Urinary bladder (tissue), 3 donors: ENCODE measurements at regions not wholly inside any gene's neighbourhood (a gene's known extent, or its start where the extent isn't known, plus 50 kb on each side); places are given as distances from the start of the nearest gene placed in this dataset.

Experiments
- DNase-seq: peaks from one replicate; pipeline ENCODE4 v3.0.0-alpha.2; 2015; ENCODE audit errors: extremely low spot score
- H3K27ac ChIP-seq: one replicate; pipeline ENCODE4 v1.5.1; 2013; ENCODE audit warnings: low read depth, mild to moderate bottlenecking, moderate library complexity
- H3K36me3 ChIP-seq: one replicate; pipeline ENCODE4 v1.6.1; 2013; ENCODE audit warnings: mild to moderate bottlenecking, moderate library complexity; ENCODE audit not compliant: insufficient read depth
- H3K4me1 ChIP-seq: one replicate; pipeline ENCODE4 v1.6.1; 2013; ENCODE audit warnings: mild to moderate bottlenecking, moderate library complexity; ENCODE audit not compliant: insufficient read depth
- H3K4me3 ChIP-seq: one replicate; pipeline ENCODE4 v1.5.1; 2013; ENCODE audit warnings: low read depth, low read length
- WGBS: extraction: QIAGEN DNeasy Blood & Tissue Kit; methylation state at CpG from one replicate; pipeline ENCODE4 v1.1.7; 2013; 5-methylcytosine and 5-hydroxymethylcytosine counted together
- donor health status: healthy with polysubstance abuse.
- donor health status: healthy.

DNA sequence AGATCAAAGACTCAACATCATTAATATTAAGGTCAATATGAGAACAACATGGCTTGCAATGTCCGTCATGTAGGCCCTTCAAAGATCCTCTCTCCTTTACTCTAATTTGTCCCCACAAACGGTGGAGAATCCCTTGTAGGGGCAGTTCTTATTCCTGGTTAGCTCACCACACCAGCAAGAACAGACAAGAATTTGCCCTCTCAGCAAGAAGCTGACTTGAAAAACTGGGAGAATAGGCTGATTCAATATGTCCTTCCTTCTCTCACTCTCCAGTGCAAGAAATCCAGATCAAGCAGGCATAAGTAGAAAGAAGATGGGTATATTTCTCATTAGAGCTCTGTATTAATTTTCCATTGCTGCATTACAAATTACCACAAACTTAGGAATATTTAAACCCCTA, 704.2 kb upstream of the SLIT2 start:
- no peak overlapping the region for H3K4me3 ChIP-seq
- WGBS = 84% methylated on average over 2 of the region's 2 CpGs
- no peaks in the 10 kb centered on the region for H3K4me1 ChIP-seq
- no peak for DNase-seq
- no peaks in the 10 kb centered on the region for H3K36me3 ChIP-seq
- H3K27ac ChIP-seq = no peak overlapping the region

DNA sequence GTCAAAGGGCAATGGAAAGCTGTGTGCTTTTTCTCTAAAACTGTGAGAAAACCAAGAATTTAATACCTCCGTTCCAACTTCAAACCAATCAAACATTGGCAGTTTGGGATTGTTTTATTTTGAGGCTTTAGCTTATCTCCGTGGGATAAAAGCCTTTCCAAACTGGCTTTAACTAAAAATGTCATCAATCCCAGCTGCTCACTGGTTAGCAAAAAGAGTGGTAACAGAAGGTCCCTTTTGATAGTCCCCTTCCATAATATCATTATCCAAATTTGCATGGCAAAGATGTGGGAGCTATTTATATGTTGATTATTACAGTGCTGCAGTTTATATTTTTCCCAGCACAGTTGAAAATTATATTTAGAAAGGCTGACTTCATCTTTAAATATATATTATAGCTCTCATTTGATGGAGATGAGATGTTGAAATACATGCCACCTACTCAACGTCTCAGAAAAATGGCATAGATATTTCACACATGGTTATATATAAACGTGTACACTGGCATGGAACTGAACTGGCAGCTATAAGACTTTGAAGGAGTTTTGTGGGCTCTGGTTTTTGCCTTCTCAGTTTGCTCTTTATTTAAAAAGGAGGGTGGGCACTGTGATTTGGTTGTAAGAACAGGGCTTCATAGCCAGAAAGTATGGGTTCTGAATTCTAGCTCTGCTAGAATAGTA, 707.1 kb upstream of the SLIT2 start:
- WGBS = 38% methylated on average over 4 of the region's 4 CpGs

DNA sequence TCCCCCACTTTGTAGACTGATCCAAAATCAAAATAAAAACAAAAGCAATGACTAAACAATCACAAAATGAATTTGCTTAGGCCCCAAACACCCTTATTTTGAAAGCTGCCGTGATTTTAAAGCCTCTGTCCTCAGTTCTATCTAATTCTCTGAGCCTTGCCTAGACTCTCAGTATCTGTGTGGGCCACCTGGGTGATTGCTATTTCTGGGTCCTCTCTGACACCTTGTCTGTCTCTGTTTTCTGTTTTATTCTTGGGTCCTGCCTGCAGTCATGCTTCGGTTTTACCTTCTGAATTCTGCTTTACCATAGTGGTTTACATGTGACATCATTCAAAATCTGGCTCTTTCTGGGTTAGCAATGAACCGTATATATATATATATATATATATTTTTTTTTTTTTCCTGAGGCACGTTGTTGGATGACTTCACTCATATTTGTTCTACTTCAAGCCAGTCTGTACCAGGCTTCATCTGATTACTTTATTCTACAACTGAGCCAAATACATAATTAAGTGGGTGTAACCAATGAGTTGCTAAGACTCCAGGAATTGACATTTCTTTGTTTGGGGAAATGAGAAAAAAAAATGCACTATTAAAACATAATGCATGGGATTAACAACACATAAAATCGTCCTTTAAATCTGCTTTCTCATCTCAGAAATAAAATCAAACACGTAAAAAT, 710.7 kb upstream of the SLIT2 start:
- Histone ChIP-seq H3K27ac (no peak overlapping the region), H3K4me1 (no peaks in the 10 kb centered on the region), H3K4me3 (no peak overlapping the region), H3K36me3 (no peaks in the 10 kb centered on the region)
- 88% methylated on average over 6 of the region's 6 CpGs for WGBS
- no peak for DNase-seq

More for the DNA sequence above, 707.1 kb upstream of the SLIT2 start:
- Histone ChIP-seq H3K4me3 (no peak overlapping the region), H3K27ac (no peak overlapping the region), H3K36me3 (no peaks in the 10 kb centered on the region), H3K4me1 (no peaks in the 10 kb centered on the region)
- DNase-seq = no peak

DNA sequence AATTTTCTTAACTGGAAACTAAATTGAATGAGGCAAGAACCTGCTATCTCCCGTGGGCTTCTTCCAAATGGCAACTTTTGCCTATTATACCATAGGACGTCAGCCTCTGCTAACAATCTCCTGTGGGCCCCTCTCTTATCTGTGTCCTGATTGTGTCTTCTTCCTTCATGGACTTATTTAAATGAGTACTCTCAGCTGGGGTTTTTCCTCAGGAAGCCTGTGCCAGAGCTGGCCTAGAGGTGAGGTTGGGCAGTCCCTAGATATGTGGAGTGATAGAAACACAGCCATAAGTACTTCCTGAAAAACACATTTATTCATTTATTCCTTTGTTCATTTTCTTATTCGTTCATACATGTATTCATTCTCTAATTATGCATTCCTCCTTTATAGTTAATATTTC, 712.5 kb upstream of the SLIT2 start:
- H3K36me3 ChIP-seq = no peaks in the 10 kb centered on the region
- WGBS = 80% methylated on average over 3 of the region's 3 CpGs
- no peak overlapping the region for H3K27ac ChIP-seq
- DNase-seq = no peak
- H3K4me1 ChIP-seq = no peaks in the 10 kb centered on the region
- no peak overlapping the region for H3K4me3 ChIP-seq

DNA sequence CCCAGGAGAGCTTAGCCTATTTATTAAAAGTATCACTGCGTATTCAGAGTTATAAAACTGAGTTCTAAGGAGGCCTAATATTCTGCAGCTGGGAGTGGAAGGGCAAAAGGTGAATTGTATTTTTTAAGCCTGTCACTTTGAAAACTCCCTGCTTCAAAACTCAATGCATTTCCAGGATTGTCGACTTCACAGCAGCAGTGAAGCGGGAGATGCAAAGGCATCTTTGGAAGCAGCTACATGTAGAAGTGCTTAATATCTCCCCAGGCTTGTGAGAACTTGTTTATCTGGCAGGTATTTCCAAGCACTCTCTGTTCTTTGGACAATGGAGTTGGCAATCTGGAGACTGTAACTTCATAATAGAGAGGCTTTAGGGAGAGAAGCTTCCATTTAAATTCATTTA, 717.5 kb upstream of the SLIT2 start:
- Histone ChIP-seq H3K4me3 (no peak overlapping the region), H3K27ac (no peak overlapping the region), H3K4me1 (no peaks in the 10 kb centered on the region), H3K36me3 (no peaks in the 10 kb centered on the region)
- peak; percentile 15 for DNase-seq
- WGBS = 72% methylated on average over 3 of the region's 3 CpGs

DNA sequence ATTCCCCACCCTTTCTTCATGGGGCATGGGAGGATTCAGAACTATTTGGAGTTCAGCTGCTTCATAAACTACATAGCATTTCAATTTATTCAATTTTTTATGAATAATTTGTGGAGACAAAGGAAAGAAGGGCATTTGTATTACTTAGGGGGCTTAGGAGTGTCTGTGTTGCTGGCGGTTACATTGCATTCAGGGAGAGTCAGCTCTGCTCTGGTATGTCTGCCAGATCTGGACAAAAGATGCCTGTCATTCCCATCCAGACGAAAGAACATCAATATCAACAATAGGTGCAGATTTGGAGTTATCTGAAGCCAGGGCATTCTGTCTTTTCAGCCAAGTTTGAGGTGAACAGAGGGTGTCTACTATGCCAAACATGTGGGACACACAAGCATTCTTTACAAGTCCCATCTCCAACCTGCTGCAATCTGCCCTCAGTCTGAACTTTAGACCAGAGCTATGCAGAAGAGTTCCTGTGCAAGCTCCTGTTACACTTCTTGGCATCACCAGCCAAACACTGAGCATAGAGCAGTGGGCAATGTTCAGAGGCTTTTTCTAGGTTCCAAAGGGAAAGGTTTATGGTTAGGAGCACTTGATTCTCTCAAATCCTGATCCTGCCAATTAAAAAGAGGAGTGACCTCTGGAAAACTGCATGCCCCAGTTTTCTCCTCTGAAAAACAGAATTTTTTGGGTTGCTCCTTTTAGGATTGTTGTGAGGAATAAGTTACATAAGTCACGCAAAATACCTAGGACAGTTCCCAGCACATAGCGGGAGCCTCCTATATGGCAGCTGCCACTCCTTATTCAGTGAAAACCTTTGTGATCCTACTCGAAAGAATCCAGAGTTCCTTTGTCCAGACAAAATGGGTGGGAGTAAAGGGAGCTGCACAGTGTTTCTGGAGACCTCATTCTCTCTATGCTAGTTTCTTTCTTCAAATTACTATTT, 719.5 kb upstream of the SLIT2 start:
- H3K4me3 ChIP-seq = no peak overlapping the region
- no peak overlapping the region for H3K27ac ChIP-seq
- H3K4me1 ChIP-seq = no peaks in the 10 kb centered on the region
- DNase-seq = no peak
- no peaks in the 10 kb centered on the region for H3K36me3 ChIP-seq
- WGBS = 88% methylated on average over 5 of the region's 5 CpGs

DNA sequence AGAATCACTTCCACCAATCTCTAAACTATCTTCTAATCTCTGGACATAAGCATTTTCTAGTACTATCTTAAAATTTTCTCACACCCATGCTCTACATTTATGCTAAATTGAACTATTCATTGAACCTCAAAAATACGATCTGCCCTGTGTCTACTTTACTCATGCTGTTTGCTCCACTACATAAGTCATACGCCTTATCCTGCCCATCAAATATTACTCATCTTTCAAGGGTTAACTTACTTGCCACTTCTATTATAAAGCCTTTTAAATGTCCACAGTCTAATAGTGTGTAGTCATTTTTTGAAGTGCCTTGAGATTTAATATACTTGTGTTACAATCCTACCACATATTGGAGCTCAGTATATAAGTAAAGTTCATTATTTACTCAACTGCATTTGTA, 727.7 kb upstream of the SLIT2 start:
- Histone ChIP-seq H3K27ac (no peak overlapping the region), H3K4me1 (no peaks in the 10 kb centered on the region), H3K4me3 (no peak overlapping the region), H3K36me3 (no peaks in the 10 kb centered on the region)
- 96% methylated on average over 2 of the region's 2 CpGs for WGBS
- no peak for DNase-seq

DNA sequence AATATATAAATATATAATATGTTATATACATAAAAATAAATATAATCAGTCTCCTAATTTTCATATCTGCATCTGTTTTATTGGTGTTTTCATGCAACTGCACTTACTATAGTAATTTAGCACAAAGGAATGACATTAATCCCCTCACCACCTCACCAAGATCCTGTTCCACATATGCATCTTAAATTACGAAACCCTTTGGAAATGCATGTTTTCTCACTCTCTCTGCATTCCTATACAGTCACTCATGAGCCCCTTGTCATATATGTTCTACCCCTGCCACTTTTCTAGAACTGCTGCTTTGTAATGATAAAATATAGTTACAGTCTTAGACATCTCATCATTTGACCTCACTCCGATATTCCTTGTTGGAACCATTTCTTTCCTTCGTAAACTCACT, 728.7 kb upstream of the SLIT2 start:
- DNase-seq = no peak
- Histone ChIP-seq H3K4me1 (no peaks in the 10 kb centered on the region), H3K4me3 (no peak overlapping the region), H3K36me3 (no peaks in the 10 kb centered on the region), H3K27ac (no peak overlapping the region)
- WGBS = 93% methylated on average over 3 of the region's 3 CpGs

DNA sequence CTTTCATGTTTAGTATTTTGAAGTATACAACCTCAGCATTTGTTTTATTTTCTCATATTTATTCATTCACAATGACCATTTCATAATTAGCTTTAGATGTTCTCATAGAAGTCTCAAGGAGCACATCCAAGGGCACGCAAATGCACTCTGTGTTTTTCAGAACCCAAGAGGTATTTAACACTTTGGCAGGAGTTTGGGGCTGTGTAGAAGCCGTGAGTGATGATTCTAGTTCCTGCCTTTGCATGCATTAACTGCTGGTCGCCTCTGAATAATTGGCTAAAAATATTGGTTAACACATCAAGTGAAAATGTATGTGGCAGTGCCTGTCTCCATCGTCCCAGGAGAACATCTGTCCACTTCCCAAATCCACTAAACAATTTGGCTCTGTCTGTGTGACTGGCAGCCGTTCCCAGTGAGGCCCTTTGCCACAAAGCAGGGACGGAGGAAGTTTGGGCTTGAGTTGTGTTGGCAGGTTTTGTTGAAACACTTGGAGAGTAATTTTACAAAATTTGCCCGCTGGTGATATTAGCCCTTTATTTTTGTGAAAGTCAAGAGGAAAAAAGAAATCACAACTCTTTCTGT, 730.7 kb upstream of the SLIT2 start:
- no peak for DNase-seq
- no peak overlapping the region for H3K27ac ChIP-seq
- H3K4me1 ChIP-seq = no peaks in the 10 kb centered on the region
- H3K4me3 ChIP-seq = no peak overlapping the region
- H3K36me3 ChIP-seq = no peaks in the 10 kb centered on the region
- WGBS = 72% methylated on average over 7 of the region's 7 CpGs

DNA sequence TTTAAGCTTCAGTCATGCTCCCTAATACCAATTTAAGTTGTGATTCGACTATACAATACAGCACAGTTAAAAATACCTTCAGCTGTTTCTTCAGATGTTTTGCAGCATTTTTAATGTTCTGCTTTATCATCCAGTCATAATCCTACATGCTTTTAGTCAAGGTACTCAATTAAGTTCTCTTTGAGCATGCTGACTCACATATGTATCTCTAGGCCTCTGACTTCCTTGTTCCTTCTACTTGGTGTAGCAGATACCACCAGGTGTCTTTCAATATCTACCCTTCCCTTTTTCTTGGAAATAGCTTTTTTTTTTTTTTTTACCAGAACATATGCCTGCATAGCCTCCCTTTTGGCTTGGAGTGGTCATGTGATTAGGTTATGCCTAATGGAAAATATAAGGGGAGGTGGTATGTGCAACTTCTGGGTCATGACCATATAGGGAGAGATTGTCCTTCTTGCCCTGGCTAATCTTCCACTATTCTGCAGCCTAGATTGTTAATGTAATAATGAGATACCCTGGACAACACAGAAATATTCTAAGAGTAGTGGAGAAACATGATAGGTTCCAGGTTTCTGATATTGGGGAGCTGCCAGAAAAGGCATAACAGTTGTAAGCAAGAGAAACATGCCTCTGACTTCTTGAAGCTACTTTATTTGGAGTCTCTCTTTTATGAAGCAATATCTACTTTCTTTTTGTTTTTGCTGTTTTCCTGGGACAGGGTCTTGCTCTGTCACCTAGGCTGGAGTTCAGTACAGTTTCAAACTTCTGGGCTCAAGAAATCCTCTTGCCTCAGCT, 737.2 kb upstream of the SLIT2 start:
- WGBS = 97% methylated on average over 1 of the region's 1 CpG
- Histone ChIP-seq H3K4me1 (no peaks in the 10 kb centered on the region), H3K4me3 (no peak overlapping the region), H3K36me3 (no peaks in the 10 kb centered on the region), H3K27ac (no peak overlapping the region)
- no peak for DNase-seq

DNA sequence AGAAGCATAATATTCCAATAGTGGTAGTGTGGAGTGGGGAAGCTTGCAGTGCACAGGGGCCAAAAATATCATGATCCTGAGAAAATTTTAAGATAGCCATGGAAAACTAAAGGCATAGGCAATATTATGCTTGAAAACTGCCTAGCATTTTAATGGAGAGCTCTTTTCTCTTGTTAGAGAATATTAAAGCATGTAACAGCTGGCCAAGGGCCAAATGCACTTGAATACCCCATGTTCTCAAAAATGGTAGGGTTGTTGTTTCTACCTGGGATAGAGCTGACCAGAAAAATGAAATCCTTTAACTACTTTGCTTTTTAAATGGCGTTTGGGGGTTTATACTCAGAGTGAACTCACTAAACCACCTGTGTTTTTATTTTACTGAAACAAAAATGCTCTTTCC, 739.6 kb upstream of the SLIT2 start:
- no peak overlapping the region for H3K27ac ChIP-seq
- WGBS = 66% methylated on average over 1 of the region's 1 CpG
- no peaks in the 10 kb centered on the region for H3K36me3 ChIP-seq
- H3K4me3 ChIP-seq = no peak overlapping the region
- H3K4me1 ChIP-seq = no peaks in the 10 kb centered on the region
- DNase-seq = no peak

DNA sequence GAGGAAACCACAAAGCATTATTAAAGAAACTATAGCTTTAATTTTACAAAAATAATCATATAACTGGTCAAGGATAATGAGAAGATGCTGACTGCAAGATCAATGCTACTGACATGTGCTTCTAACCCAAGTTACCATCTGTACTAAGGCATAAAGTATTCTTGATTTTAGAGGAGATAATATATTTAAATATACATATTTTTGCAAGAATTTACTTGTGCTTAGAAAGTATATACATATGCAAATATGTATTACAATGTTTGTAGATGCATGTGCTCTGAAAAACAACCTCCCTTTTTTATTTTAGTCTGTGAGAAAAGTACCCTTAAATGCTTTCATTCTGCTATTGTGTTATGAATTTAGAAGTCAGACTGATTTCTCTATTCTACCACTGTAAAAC, 740.7 kb upstream of the SLIT2 start:
- H3K36me3 ChIP-seq = no peaks in the 10 kb centered on the region
- H3K27ac ChIP-seq = no peak overlapping the region
- DNase-seq = no peak
- no peak overlapping the region for H3K4me3 ChIP-seq
- H3K4me1 ChIP-seq = no peaks in the 10 kb centered on the region

DNA sequence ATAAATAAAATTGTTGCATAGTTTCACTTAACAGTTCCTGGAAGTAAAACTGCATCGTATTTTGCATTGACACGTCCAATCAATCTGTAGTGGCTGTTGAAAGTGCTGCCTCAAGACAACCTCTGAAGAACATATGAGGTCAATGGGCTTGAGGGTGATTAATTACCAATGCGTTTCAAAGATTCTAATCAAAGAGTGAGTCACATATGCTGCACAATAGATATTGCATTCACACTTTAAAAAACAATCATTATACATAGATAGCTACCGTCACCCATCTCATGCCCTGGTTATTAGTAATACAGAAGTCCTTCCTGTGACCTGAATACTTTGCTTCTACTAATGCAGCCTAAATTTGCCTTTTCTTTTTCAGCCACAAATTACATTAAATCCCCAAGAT, 743.3 kb upstream of the SLIT2 start:
- Histone ChIP-seq H3K4me3 (no peak overlapping the region), H3K36me3 (no peaks in the 10 kb centered on the region), H3K27ac (no peak overlapping the region), H3K4me1 (no peaks in the 10 kb centered on the region)
- no peak for DNase-seq
- 89% methylated on average over 4 of the region's 4 CpGs for WGBS
